ENCODE measurements at regions not wholly inside any gene's neighbourhood (a gene's known extent, or its start where the extent isn't known, plus 50 kb on each side); places are given as distances from the start of the nearest gene placed in this dataset.

- TF ChIP-seq ASH2L (IDR thresholded peaks at IDR 0.05; ENCODE audit: borderline replicate concordance, low read depth) (no peak), CREB1 (IDR thresholded peaks at IDR 0.05; ENCODE audit: low read depth) (no peak)
Measured at GRCh38 chr1:219797683-219798082, 130.7 kb downstream of the SLC30A10 start (continued).

DNA sequence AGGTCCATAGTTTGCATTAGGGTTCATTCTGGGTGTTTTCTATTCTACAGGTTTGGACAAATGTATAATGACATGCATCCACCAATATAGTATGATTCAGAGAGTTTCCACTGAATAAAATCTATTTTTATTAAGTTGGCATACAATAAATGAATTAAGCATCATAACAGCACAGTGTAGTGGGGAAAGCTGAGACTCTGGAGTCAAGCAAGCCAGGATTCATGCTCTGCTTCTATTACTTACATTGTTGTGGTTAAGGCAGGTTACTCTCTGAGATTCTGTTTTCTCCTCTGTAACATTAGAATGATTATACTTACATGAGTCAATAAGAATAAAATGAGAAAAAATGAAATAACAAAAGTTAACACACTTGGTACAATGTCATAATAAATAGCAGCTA lies 131.3 kb downstream of the SLC30A10 start:
- no peaks in the 10 kb centered on the region for H3K27me3 ChIP-seq (replicated peaks in 1 of 2; ENCODE audit: control insufficient read depth in 2 of 2, insufficient read depth in 2 of 2, low read length in 1 of 2)
- DNase-seq (ENCODE audit: low read depth, low spot score) = no peak
- no peaks in the 10 kb centered on the region for H4K20me1 ChIP-seq (ENCODE audit: control insufficient read depth, insufficient read depth)
- no peak overlapping the region for H3K4me2 ChIP-seq (ENCODE audit: control insufficient read depth, insufficient read depth)
- H3K27ac ChIP-seq (ENCODE audit: control insufficient read depth, insufficient read depth) = no peak overlapping the region
- no peaks in the 10 kb centered on the region for H3K9me3 ChIP-seq (replicated peaks; ENCODE audit: control insufficient read depth, insufficient read depth, low read length)
- ChIA-PET CTCF (no interaction called here), SMC1A (ENCODE audit: uncharacterized antibody, unreplicated experiment) (no interaction called here), POLR2A (no interaction called here), RAD21 (ENCODE audit: unreplicated experiment) (no interaction called here)
- H3K4me1 ChIP-seq (ENCODE audit: control insufficient read depth, insufficient read depth, low read length) = peaks cover 3% of the 10 kb centered on the region; the same call in 1 of the 2 replicates
- no peak overlapping the region for H2AFZ ChIP-seq (ENCODE audit: control insufficient read depth, low read depth, low read length)
- no peak for ATAC-seq
- FAIRE-seq = no peak
- no peak overlapping the region for H3K9ac ChIP-seq (ENCODE audit: control insufficient read depth, insufficient read depth, low read length)
- intact Hi-C loops (cut with micrococcal nuclease; ENCODE audit: unreplicated experiment) (no loop called here), in situ Hi-C loops (cut with MboI) (no loop called here)
- H3K79me2 ChIP-seq (ENCODE audit: control insufficient read depth, insufficient read depth, low read length) = no peaks in the 10 kb centered on the region
- no peaks in the 10 kb centered on the region for H3K36me3 ChIP-seq (ENCODE audit: control insufficient read depth in 2 of 2, insufficient read depth in 2 of 2, low read length in 1 of 2)
- no peak overlapping the region for H3K4me3 ChIP-seq
- BruUV-seq (replicated peaks) = no TSS peak
- TF ChIP-seq, protein P1, sequence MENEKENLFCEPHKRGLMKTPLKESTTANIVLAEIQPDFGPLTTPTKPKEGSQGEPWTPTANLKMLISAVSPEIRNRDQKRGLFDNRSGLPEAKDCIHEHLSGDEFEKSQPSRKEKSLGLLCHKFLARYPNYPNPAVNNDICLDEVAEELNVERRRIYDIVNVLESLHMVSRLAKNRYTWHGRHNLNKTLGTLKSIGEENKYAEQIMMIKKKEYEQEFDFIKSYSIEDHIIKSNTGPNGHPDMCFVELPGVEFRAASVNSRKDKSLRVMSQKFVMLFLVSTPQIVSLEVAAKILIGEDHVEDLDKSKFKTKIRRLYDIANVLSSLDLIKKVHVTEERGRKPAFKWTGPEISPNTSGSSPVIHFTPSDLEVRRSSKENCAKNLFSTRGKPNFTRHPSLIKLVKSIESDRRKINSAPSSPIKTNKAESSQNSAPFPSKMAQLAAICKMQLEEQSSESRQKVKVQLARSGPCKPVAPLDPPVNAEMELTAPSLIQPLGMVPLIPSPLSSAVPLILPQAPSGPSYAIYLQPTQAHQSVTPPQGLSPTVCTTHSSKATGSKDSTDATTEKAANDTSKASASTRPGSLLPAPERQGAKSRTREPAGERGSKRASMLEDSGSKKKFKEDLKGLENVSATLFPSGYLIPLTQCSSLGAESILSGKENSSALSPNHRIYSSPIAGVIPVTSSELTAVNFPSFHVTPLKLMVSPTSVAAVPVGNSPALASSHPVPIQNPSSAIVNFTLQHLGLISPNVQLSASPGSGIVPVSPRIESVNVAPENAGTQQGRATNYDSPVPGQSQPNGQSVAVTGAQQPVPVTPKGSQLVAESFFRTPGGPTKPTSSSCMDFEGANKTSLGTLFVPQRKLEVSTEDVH (IDR thresholded peaks at IDR 0.05; ENCODE audit: low read depth, partially characterized antibody) = no peak
- TF ChIP-seq BCL11A (IDR thresholded peaks at IDR 0.05; ENCODE audit: low read depth, low read length) (no peak), BRCA1 (IDR thresholded peaks at IDR 0.05; ENCODE audit: low read depth, low read length) (no peak), ATF2 (IDR thresholded peaks at IDR 0.05; ENCODE audit: low read length) (no peak), RAD21 (IDR thresholded peaks at IDR 0.05; ENCODE audit: insufficient read depth, low read depth, low read length) (no peak), RCOR1 (conservative IDR thresholded peaks at IDR 0.05; ENCODE audit: low read depth, low read length) (no peak), MLLT1 (IDR thresholded peaks at IDR 0.05) (no peak), PKNOX1 (IDR thresholded peaks at IDR 0.05) (no peak), NFIC (IDR thresholded peaks at IDR 0.05; ENCODE audit: low read depth, low read length) (no peak), RELA (IDR thresholded peaks at IDR 0.05; ENCODE audit: borderline replicate concordance, partially characterized antibody) (no peak), MEF2A (IDR thresholded peaks at IDR 0.05; ENCODE audit: insufficient read depth, low read depth, low read length) (no peak)
- TF ChIP-seq, protein P2, sequence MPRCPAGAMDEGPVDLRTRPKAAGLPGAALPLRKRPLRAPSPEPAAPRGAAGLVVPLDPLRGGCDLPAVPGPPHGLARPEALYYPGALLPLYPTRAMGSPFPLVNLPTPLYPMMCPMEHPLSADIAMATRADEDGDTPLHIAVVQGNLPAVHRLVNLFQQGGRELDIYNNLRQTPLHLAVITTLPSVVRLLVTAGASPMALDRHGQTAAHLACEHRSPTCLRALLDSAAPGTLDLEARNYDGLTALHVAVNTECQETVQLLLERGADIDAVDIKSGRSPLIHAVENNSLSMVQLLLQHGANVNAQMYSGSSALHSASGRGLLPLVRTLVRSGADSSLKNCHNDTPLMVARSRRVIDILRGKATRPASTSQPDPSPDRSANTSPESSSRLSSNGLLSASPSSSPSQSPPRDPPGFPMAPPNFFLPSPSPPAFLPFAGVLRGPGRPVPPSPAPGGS (IDR thresholded peaks at IDR 0.05; ENCODE audit: borderline replicate concordance, insufficient read depth, low read depth, low read length, poor library complexity, severe bottlenecking) = no peak
- TF ChIP-seq, protein P3, sequence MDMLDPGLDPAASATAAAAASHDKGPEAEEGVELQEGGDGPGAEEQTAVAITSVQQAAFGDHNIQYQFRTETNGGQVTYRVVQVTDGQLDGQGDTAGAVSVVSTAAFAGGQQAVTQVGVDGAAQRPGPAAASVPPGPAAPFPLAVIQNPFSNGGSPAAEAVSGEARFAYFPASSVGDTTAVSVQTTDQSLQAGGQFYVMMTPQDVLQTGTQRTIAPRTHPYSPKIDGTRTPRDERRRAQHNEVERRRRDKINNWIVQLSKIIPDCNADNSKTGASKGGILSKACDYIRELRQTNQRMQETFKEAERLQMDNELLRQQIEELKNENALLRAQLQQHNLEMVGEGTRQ (IDR thresholded peaks at IDR 0.05; ENCODE audit: borderline replicate concordance, low read depth, low read length) = no peak

Data from GM12878 (cell line).